ENCODE measurements at regions not wholly inside any gene's neighbourhood (a gene's known extent, or its start where the extent isn't known, plus 50 kb on each side); places are given as distances from the start of the nearest gene placed in this dataset.

GRCh38 chr11:33978376-33978775, 73.2 kb upstream of the CAPRIN1 start:
- Histone ChIP-seq H3K9ac (ENCODE audit: low read length) (no peak overlapping the region), H3K27ac (ENCODE audit: low read length) (no peak overlapping the region), H3K9me3 (ENCODE audit: low read length) (no peaks in the 10 kb centered on the region), H3K79me2 (replicated peaks; ENCODE audit: insufficient read depth, low read length) (no peaks in the 10 kb centered on the region), H3F3A (ENCODE audit: insufficient read depth, low read length, poor library complexity, severe bottlenecking) (no peaks in the 10 kb centered on the region), H3K4me3 (ENCODE audit: low read length) (no peak overlapping the region), H4K20me1 (ENCODE audit: insufficient read depth) (no peaks in the 10 kb centered on the region), H3K36me3 (ENCODE audit: insufficient read depth, low read length) (no peaks in the 10 kb centered on the region), H3K4me2 (ENCODE audit: low read length) (no peak overlapping the region), H3K9me2 (ENCODE audit: insufficient read depth, low read length) (no peaks in the 10 kb centered on the region), H2AFZ (ENCODE audit: low read depth, low read length) (no peak overlapping the region), H3K27me3 (ENCODE audit: insufficient read depth, low read depth, low read length) (no peaks in the 10 kb centered on the region)
- no peak for TF ChIP-seq EP300 (conservative IDR thresholded peaks at IDR 0.05; ENCODE audit: poor library complexity, severe bottlenecking)
- no peak for TF ChIP-seq SMC3 (conservative IDR thresholded peaks at IDR 0.05; ENCODE audit: poor library complexity)
- TF ChIP-seq, protein P1, sequence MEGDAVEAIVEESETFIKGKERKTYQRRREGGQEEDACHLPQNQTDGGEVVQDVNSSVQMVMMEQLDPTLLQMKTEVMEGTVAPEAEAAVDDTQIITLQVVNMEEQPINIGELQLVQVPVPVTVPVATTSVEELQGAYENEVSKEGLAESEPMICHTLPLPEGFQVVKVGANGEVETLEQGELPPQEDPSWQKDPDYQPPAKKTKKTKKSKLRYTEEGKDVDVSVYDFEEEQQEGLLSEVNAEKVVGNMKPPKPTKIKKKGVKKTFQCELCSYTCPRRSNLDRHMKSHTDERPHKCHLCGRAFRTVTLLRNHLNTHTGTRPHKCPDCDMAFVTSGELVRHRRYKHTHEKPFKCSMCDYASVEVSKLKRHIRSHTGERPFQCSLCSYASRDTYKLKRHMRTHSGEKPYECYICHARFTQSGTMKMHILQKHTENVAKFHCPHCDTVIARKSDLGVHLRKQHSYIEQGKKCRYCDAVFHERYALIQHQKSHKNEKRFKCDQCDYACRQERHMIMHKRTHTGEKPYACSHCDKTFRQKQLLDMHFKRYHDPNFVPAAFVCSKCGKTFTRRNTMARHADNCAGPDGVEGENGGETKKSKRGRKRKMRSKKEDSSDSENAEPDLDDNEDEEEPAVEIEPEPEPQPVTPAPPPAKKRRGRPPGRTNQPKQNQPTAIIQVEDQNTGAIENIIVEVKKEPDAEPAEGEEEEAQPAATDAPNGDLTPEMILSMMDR (IDR thresholded peaks at IDR 0.05; ENCODE audit: poor library complexity, severe bottlenecking): no peak
- no peak for TF ChIP-seq RAD21 (conservative IDR thresholded peaks at IDR 0.05)
- TF ChIP-seq POLR2AphosphoS5 (IDR thresholded peaks at IDR 0.05): no peak
- TF ChIP-seq TAF1 (IDR thresholded peaks at IDR 0.05; ENCODE audit: low read depth): no peak
- TF ChIP-seq MXI1 (conservative IDR thresholded peaks at IDR 0.05; ENCODE audit: poor library complexity, severe bottlenecking): no peak
- TF ChIP-seq EZH2 (IDR thresholded peaks at IDR 0.05; ENCODE audit: borderline replicate concordance, insufficient read depth, low read length, poor library complexity, severe bottlenecking): no peak
- TF ChIP-seq REST (IDR thresholded peaks at IDR 0.05; ENCODE audit: borderline replicate concordance): no peak

DNA sequence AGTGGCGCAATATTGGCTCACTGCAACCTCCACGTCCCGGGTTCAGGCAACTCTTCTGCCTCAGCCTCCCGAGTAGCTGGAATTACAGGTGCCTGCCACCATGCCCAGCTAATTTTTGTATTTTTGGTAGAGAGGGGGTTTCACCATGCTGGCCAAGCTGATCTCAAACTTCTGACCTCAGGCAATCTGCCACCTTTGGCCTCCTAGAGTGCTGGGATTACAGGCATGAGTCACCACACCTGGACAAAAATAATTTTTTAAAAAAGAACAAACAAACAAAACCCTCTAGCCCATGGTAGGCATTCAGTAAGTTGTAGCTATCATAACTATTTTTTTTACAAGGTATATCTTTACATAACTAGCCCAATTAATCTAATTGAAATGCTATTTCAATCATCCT, 73.9 kb upstream of the CAPRIN1 start:
- H3K9ac ChIP-seq (ENCODE audit: low read length): no peak overlapping the region
- no peaks in the 10 kb centered on the region for H4K20me1 ChIP-seq (ENCODE audit: insufficient read depth)

More for the DNA sequence above, 73.9 kb upstream of the CAPRIN1 start:
- Histone ChIP-seq H3K9me2 (ENCODE audit: insufficient read depth, low read length) (no peaks in the 10 kb centered on the region), H3K9me3 (ENCODE audit: low read length) (no peaks in the 10 kb centered on the region), H3F3A (ENCODE audit: insufficient read depth, low read length, poor library complexity, severe bottlenecking) (no peaks in the 10 kb centered on the region), H3K36me3 (ENCODE audit: insufficient read depth, low read length) (no peaks in the 10 kb centered on the region), H3K4me2 (ENCODE audit: low read length) (no peak overlapping the region), H3K4me3 (ENCODE audit: low read length) (no peak overlapping the region), H3K27ac (ENCODE audit: low read length) (no peak overlapping the region), H3K79me2 (replicated peaks; ENCODE audit: insufficient read depth, low read length) (no peaks in the 10 kb centered on the region), H3K27me3 (ENCODE audit: insufficient read depth, low read depth, low read length) (no peaks in the 10 kb centered on the region), H2AFZ (ENCODE audit: low read depth, low read length) (no peak overlapping the region)
- TF ChIP-seq, protein P1 (IDR thresholded peaks at IDR 0.05; ENCODE audit: poor library complexity, severe bottlenecking): no peak
- TF ChIP-seq REST (IDR thresholded peaks at IDR 0.05; ENCODE audit: borderline replicate concordance) (no peak), EZH2 (IDR thresholded peaks at IDR 0.05; ENCODE audit: borderline replicate concordance, insufficient read depth, low read length, poor library complexity, severe bottlenecking) (no peak), SMC3 (conservative IDR thresholded peaks at IDR 0.05; ENCODE audit: poor library complexity) (no peak), RAD21 (conservative IDR thresholded peaks at IDR 0.05) (no peak), TAF1 (IDR thresholded peaks at IDR 0.05; ENCODE audit: low read depth) (no peak), POLR2AphosphoS5 (IDR thresholded peaks at IDR 0.05) (no peak), MXI1 (conservative IDR thresholded peaks at IDR 0.05; ENCODE audit: poor library complexity, severe bottlenecking) (no peak), EP300 (conservative IDR thresholded peaks at IDR 0.05; ENCODE audit: poor library complexity, severe bottlenecking) (no peak)
